NCI-H187 (cell line): ENCODE measurements at regions not wholly inside any gene's neighbourhood (a gene's known extent, or its start where the extent isn't known, plus 50 kb on each side); places are given as distances from the start of the nearest gene placed in this dataset.

Experiments
- DNase-seq, 2 experiments: peaks; one replicate each; lab custom pipeline; 2025; lab: John Stamatoyannopoulos, UW

DNA sequence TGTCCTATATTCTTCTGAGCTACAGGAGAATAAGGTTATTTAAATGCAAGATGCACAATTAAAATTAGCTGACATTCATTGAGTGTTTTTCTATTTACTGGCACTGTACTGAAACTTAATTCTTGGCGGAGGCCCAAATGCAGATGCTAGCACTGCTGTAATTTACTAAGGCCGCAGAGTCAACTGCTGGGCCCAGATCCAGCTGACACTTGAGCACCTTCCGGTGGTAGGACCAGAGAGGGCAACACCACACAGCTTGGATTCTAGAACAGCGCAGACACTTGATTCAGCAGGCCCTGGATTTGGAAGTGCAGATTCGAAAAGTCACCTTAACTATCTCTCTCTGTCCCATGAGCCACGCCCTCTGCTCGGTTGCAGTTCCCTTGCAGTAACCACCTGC lies 228.6 kb upstream of the TMEM72 start:
- no peak for DNase-seq

DNA sequence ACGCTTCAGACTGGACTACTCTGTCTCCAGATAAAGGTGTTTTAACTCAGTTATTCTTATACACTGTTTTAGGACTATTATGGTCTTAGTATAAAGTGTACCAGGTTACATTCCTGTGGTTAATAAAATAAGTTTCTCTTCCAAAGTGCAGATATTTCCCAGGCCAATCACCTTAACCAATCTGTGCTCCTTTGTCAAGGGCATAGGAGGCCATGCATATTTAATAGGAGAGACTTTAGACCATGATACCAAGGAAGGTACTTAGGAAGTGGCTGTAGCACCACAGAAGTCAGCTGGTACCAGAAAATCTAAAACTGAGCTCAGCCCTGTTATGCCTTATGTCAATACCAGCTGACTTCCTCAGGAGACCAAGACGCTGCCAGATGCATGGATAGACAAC lies 226.5 kb upstream of the TMEM72 start:
- DNase-seq, result no peak

DNA sequence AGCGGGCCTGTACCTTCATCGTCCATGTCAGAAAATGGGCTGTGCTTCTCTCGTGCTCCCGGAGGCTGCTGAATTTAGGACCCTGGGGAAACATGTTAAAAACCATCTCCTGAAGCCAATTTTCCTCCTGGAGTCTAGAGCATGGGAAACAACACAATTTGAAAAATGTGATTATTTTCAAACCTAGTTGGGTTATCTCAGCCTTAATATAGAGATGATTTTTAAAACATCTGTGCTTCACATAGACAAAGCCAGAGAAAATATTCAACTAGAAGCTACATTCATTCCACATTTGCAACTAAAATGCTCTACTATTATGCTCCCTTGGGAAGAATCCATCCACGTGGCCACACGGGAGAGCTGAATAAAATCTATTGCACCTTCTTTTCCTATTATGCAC lies 225.9 kb upstream of the TMEM72 start:
- no peak for DNase-seq

DNA sequence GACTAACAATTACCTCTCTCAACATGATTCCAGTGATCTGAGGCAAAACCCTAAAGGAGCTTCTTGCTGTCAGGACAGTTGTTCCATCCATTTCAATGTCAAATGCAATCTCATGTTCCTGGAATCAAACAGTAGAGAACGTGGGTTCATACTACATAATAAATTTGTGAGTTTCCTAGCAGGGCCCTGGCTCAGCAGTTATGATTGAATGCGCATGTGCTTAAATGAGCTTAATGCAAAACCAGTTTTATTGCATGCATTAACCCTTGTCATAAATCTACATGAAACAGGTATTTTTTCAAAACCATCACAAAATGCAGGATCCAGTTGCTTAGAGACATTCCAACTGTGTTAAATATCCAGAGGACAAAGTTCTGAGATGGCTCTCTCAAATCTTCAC lies 225.4 kb upstream of the TMEM72 start:
- no peak for DNase-seq

DNA sequence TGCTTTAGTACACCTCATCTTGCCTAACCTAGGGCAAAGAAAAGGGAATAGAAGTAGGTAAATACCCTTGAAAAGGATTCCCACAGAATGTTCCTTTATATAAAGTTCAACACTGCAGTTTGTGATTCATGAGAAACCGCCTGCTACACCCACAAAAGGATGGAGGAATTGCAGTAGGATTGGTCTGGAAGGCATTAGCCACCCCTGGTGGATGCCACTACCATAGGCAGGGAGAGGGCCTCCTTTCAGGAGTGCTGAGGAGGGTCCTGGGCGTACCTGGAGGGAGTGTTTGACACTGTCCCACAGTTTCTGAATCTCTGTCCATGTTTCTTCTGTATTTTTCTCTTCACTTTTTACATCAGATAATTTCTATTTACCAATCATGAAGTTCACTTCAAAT lies 221.8 kb upstream of the TMEM72 start:
- DNase-seq, result no peak

DNA sequence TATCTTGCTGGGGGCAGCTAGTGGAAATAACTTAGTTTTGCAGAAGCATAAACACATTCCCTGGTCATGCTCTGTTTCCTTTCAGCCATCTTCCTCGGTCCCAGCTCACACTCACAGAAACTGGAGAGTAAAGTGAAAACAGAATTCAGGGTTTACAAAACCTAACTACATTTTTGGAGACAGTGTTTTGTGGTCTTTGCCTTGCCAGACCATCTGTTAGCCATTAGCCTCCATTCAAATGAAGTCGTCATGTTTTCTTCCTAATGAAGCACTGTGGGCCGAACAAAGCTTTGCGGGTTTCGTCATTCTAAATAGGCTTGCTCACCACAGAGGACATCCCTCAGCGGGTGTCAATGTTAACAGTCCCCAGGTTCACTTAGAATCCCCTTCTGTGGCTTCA lies 214.6 kb upstream of the TMEM72 start:
- DNase-seq, result no peak

DNA sequence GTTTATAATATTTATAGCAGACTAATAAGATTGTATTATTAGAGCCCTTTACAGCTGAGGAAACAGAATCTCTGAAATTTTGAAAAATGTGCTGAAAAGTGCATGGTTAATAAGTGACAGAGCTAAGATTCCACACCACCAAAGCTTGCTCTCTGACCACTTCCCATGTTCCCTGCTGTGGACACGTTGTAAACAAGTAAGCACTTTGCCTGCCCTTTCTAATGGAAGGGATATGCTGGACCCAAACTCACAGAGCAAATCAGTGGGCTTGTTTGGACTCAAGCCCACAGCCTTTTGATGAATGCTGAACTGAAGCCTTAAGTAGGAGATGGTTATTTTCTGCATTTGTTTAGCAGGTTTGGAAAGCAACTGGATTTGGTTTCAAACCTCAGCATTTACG lies 214.0 kb upstream of the TMEM72 start:
- DNase-seq, result no peak

DNA sequence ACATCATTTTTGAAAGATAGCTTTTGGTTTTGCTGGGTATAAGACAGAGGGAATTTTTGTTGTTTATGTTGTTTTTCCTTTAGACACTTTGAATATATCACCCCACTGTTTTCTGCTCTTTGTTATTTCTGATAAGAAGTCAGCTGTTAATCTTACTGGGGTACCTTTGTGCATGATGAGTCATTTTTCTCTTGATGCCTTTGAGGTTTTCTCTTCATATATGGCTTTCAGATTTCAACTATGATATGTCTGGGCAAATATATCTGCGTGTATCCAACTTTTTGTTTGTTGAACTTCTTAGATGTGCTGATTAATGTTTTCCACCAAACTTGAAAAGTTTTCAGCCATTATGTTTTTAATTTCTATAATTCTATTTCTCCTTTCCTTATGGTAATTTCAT lies 208.6 kb upstream of the TMEM72 start:
- DNase-seq, result no peak

DNA sequence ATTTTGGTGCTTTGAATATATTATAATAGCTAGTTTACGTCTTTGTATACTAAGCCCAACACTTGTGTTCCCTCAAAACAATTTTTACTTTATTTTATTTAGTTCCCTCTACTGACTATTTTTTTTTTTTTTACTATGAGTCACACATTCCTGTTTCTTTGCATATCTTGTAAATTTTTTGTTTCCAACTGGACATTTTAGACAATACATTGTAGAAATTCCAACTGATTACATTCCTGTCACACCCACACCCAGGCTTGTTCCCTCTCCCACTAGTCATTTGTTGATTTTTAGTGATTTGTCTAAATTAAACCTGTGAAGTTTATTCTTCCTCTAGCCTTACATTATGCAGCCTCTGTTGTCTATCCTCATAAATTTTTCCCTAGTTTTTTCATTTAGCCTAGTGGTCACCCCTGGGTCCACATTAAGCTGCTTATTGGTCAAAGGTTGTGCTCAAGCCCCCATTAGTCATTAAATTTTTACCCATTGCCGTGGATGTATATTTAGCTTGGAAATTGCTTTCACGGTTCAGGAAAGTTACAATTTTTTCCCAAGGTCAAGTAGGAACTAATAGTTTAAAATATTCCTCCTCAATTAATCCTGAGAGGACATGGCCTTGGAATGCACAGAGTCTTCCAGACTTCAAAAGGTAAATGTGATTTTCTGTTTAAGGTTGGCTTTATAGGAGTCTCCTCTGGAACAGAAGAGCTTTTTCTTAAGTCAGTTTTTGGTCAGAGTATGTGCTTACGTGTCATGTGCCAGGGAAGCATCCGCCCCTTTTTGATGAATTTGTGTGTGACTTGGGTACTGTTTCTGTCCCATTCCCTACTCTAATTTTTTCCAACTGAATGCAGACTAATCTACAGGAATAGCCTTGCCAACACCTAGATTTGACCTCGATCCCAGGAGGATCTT lies 207.6 kb upstream of the TMEM72 start:
- no peak for DNase-seq

DNA sequence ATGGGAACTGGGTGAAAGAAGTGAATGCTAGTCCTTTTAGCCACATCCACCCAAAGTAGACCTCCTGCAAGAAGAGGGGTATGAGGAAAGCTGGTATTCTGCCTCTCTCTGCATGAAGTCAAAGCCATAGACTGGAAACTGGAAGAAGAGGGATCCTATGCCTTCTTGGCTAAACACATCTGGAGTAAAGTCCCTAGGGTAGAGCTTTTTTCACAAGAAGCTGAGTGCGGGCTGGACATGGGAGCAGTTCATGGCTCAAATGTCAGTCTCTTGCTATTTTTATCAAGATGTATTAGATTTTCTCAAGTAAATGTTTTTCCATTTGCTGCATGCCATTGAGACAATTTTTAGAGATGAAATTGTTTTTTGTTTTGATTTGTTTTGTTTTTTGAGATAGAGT lies 206.5 kb upstream of the TMEM72 start:
- DNase-seq, result no peak

DNA sequence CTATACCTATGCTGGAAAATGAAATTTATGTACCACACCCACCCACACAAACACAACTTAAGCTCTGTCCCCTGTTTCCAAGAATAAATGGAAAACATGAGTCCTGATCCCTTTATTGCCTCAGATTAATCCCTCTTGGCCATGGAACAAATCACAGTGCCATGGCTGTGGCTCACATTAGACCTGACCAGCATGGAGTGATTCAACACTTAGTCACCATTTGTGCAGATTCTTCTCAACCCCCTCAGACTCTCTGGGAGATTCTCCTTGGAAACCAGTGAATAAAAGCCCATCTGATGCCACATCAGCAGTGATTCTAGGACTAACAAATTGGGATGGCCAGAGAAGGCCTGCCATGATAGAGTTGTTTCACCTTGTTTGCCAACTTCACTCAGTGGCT lies 204.4 kb upstream of the TMEM72 start:
- DNase-seq, result no peak

DNA sequence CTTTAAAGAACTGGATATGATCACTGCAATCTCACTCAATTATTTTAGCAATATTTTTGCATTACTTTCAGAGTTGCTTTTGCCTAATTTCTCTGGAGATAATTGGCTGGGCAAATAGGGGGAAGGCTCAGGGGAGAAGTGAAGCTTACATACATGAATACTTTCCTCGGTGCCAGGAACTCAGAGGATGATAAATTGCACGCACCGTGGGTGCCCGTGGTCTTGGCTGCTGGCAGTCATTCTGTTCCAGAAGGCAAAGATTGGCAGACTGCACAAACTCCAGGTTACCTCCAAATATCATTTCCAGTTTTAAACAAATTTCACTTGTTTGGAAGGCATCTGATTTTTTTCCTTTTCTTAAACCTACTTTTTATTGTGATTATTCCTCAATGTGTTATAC lies 197.8 kb upstream of the TMEM72 start:
- no peak for DNase-seq

DNA sequence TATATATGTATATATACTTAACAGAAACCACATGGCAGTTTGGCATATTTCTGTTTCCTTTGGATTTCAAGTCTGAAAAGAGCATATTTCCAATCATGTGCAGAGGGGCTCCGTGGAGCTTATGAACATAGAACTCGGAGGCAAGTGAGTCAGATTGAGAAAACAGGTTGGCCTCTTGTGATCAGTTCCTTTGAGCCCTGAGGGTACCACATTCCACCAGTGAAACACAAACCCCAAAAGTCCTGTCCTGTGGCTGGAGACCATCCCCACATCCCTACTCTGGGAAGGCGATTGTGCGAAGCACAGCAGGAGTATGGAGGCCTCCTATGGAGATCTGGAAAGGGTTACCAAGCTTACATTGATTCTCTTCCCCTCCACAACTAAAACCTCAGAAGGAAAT lies 196.7 kb upstream of the TMEM72 start:
- DNase-seq, result no peak

DNA sequence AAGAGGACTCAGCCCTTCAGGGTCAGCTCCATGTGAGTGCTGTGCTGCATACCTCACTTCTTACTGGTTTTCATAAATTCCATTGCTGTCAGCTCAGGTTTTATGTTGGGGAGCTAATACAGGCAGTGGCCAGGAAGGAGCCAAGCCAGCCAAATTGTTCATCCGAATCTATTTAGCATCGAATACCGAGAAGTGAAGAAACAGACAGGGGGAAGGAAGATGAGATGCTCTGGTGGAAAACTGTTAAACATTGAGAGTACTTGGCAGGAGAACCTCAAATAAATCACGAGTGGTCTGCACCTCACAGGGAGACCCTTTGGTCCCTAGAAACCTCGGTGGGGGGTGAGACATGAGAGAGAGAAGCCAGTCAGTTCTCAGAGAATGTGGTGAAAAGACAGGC lies 196.0 kb upstream of the TMEM72 start:
- no peak for DNase-seq

DNA sequence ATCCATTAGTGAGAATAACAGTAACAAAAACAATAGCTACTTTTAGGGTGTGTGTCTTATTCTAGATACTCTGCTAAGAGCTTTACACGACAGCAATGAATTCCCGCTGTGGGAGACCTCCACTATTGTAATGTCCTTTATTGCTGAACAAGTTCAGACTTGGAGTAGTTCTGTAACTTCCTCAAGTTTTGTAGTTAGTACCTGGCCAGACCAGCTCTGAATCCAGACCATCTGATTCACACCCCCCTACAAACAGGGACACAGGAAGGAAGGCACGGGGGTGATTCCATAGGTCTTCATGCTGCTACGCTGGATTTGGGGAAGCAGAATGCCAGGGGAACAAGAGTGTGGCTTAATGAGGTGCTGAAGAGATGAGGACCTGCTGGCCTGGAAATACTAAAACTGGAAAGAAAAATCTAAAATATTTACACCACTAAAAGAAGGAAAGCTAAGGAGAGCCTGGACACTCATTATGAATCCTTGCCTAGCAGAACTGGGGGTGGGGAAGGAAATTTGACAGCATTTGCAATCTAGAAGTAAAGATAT lies 194.6 kb upstream of the TMEM72 start:
- DNase-seq, result no peak

DNA sequence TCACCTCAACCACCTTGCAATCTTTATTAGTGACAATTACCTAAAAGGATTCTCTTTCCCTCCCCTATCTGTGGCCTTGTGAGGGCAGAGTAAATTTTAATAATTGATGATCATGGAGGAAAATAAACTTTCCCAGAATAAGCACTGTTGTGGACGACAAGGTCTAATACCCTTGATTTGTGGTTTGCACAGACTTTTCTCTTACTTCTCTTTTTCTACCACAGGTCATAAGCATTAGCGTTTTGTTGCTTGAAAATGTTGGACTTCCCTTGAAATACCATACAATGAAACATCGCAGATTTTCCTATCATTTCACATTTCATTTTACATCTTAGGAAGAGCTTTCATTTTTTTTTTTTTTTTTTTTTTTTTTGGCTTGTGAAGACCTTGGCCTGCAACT lies 188.1 kb upstream of the TMEM72 start:
- DNase-seq, result no peak

DNA sequence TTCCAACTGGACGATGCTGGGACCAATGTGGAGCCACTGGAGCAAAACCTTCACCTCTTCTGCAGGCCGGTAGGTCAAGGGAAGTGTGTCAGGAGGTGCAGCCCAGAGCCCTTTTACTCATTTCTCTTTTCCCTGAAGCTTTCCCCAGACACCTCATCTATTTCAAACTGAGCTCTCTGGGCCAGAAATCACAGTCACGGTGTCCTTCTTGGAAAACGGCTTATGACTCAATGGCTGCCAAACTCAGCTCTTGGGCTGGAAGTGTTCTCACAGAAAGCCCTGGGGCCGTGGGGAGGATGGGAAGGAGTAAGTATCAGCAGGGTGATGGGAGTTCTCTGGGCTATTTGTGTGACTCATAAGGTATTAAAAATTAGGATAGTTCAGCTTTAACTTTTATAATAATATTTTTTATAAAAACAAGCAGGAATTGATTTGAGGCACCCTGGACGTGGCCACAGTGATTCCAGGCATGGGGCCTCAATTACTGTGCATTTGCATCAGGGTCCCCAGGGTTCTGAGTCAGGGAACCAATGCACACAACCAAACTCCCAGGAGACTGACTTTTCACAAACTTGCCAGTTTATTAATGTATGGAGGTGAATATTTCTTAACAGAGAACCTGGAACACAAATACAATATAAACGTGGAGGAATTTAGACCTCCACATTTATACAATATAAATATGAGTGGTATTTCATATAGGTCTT lies 187.4 kb upstream of the TMEM72 start:
- no peak for DNase-seq

DNA sequence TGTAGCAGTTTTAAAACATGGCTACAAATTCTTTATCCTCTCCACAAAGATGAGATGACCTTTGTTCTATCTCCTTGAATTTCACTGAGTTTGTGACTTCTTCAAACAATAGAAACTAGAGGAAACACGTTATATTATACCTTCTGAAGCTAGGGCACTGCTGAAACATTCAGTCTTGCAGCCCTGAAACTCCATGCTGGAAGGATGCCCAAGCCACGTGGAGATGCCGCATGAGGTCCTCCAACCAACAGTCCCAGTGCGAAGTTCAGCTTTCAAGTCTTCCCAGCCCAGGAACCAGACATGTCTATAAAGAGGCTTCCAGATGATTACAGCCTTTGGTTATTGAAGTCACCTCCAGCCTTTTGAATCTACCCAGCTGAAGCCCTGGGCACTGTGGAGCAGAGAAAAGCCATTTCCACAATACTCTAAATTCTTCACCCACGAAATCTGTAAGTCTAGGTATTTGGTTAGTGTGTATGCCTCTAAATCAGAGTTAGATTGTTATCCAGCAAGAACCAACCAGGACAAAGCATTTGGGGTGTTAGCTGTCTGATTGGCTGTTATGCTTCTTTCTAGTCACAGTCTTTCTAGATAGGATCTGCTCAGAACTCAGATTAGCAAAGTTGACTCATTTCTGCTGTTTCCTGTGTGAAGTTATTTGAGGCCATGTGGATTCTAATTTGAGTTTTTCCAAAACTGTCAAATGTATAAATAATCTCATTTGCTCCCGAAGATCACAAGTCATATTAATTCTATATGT lies 186.5 kb upstream of the TMEM72 start:
- DNase-seq, result no peak

DNA sequence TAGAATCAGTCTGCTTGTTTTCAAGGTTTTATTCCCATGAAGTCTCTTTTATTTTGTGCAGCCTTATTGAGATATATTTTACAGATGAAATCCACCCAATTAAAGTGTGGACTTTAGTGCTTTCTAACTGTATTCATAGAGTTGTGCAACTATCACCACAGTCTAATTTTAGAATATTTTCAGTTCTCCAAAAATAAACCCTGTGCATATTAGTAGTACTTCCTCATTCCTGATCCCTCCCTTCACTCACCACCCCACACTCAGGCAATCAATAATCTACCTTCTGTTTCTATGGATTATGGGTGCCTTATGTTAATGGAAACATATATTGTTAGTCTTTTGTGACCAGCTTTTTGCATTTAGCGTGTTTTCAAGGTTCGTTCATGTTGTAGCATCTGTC lies 185.7 kb upstream of the TMEM72 start:
- no peak for DNase-seq

DNA sequence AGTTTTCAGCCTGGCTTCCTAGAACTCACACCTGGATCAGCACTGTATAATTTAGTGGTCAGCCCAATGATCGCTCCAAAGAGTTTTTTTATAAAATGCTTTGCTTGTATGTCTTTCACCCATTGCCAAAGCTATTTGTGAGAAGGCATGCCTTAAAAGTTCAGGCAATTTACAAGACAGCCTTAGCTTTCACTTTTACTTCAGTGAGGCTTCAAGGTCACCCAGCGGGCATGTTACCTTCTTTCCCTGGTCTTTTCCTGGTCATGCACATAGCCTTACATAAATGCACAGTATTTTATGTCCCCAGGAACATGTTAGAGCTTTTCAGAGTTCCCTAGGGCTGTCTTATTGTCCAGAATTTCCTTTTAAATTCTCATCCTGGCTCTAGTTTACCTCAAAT lies 179.9 kb upstream of the TMEM72 start:
- DNase-seq, result no peak

DNA sequence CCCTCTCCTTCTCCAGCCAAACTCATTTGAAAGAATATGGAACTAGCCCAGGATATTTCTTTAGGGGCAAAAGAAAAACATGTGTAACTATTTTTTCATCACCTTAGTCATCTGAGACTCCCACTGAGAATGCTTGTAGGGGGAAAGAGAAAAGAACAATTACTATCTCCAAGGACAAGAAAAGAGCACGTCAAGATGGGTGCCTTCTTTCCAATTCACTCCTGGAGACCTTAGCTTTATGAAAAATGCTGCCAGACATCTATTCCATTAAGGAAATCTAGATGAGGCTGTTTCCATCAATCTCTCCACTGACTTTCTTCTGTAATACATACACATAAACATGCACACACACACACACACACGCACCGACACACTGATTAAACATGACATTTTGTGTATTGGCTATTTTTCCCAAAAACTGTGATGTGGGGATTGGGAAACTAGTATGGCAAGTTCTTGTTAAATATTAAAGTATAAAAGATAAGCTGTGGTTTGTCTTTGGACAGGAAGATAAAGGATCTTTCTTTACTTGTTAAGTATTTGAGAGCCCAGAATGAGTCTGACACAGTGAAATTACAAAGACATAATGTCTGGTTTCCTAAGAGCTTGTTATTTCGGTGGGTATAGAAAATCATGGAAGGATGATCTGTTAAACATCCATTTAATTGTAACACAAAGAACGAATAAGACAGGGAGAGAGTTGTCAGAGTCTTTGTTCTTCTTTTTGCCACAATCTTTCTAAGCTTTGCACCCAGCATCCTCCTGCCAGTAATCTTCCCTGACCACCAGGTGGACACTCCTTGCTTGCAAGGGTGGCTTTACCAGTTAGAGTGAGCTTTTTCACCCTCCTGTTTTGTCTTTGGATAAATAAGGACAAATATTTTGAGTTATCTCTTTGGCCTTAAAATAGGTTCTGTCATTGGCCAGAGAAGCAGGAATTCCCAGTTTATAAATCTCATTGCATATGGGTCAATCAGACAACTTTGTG lies 177.3 kb upstream of the TMEM72 start:
- no peak for DNase-seq
